Endothelial cell of umbilical vein (primary cell): ENCODE measurements at regions not wholly inside any gene's neighbourhood (a gene's known extent, or its start where the extent isn't known, plus 50 kb on each side); places are given as distances from the start of the nearest gene placed in this dataset.

Source experiments
- EZH2 ChIP-seq: IDR thresholded peaks from 2 replicates; pipeline ENCODE4 v1.6.1; 2012; ENCODE audit warnings: borderline replicate concordance, low read depth, mild to moderate bottlenecking, moderate library complexity, low read length, inconsistent platforms; ENCODE audit not compliant: severe bottlenecking
- FOS ChIP-seq: IDR thresholded peaks from 2 replicates; pipeline ENCODE4 v1.6.1; 2011; ENCODE audit warnings: mild to moderate bottlenecking, low read length, moderate library complexity, borderline replicate concordance; ENCODE audit not compliant: insufficient read depth
- POLR2A ChIP-seq: IDR thresholded peaks from 2 replicates; pipeline ENCODE4 v1.6.1; 2012; ENCODE audit warnings: low read depth, mild to moderate bottlenecking, control low read depth, low read length
- TF ChIP-seq, protein P1 (sequence below), 2 donors: IDR thresholded peaks; 1 replicate in 1 of 2; 2 replicates in 1 of 2; pipeline ENCODE4 v1.5.1; 2011; ENCODE audit warnings: low read length in 2 of 2, mild to moderate bottlenecking in 2 of 2, moderate library complexity in 2 of 2, control low read depth in 1 of 2, inconsistent platforms in 1 of 2, low read depth in 1 of 2; ENCODE audit not compliant: insufficient read depth in 1 of 2; ENCODE audit errors: extremely low read depth in 1 of 2

DNA sequence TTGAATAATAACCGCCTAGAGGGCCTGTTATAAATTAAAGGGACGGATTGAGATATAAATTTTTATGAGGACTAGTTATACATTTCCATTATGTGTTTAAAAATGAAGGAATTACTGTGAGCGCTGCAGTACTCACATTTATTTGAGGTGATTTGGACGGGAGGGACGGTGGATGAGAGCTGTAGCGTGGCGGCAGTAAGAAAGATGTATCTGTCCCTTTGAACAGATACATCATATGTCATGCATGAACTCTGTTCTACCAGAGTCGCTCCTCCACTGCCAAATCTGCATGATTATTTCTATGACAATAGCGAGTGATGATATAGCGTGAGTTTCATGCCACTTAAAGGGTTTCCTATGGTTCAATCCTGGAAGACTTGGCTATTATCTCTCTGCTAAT is 538.8 kb downstream of the MCTP2 start:
- TF ChIP-seq EZH2, result no peak
- TF ChIP-seq, protein P1, sequence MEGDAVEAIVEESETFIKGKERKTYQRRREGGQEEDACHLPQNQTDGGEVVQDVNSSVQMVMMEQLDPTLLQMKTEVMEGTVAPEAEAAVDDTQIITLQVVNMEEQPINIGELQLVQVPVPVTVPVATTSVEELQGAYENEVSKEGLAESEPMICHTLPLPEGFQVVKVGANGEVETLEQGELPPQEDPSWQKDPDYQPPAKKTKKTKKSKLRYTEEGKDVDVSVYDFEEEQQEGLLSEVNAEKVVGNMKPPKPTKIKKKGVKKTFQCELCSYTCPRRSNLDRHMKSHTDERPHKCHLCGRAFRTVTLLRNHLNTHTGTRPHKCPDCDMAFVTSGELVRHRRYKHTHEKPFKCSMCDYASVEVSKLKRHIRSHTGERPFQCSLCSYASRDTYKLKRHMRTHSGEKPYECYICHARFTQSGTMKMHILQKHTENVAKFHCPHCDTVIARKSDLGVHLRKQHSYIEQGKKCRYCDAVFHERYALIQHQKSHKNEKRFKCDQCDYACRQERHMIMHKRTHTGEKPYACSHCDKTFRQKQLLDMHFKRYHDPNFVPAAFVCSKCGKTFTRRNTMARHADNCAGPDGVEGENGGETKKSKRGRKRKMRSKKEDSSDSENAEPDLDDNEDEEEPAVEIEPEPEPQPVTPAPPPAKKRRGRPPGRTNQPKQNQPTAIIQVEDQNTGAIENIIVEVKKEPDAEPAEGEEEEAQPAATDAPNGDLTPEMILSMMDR (IDR thresholded peaks at IDR 0.05; ENCODE audit: extremely low read depth in 1 of 2, insufficient read depth in 1 of 2, low read depth in 1 of 2, low read length in 2 of 2), result no peak
- TF ChIP-seq FOS, result no peak
- no peak for TF ChIP-seq POLR2A
